WTC11 (cell line): ENCODE measurements at regions not wholly inside any gene's neighbourhood (a gene's known extent, or its start where the extent isn't known, plus 50 kb on each side); places are given as distances from the start of the nearest gene placed in this dataset.

Experiments used
- CBFB ChIP-seq: sonication (generic); formaldehyde crosslinking; IDR thresholded peaks from 2 replicates; pipeline ENCODE4 v1.8.1; 2022; ENCODE audit warnings: mild to moderate bottlenecking, low read depth, missing genetic modification reagents
- CTCF ChIP-seq: fragments of 200-600 bp; IDR thresholded peaks from 2 replicates; pipeline ENCODE4 v1.8.0; 2022; ENCODE audit warnings: antibody characterized with exemption
- E2F5 ChIP-seq: sonication (generic); formaldehyde crosslinking; IDR thresholded peaks from 2 replicates; pipeline ENCODE4 v1.8.1; 2022; ENCODE audit warnings: mild to moderate bottlenecking, moderate library complexity, missing genetic modification reagents
- JUN ChIP-seq: sonication (generic); formaldehyde crosslinking; IDR thresholded peaks from 2 replicates; pipeline ENCODE4 v1.8.0; 2023; ENCODE audit warnings: mild to moderate bottlenecking, missing genetic modification reagents
- NR2C2 ChIP-seq: sonication (generic); formaldehyde crosslinking; IDR thresholded peaks from 2 replicates; pipeline ENCODE4 v1.8.0; 2022; ENCODE audit warnings: mild to moderate bottlenecking, missing genetic modification reagents
- SP1 ChIP-seq: sonication (generic); formaldehyde crosslinking; conservative IDR thresholded peaks from 2 replicates; pipeline ENCODE4 v1.8.1; 2022; ENCODE audit warnings: missing genetic modification reagents
- USF2 ChIP-seq: sonication (generic); formaldehyde crosslinking; IDR thresholded peaks from 2 replicates; pipeline ENCODE4 v1.8.1; 2023; ENCODE audit warnings: mild to moderate bottlenecking, missing genetic modification reagents, moderate library complexity
- ZNF121 ChIP-seq: sonication (generic); formaldehyde crosslinking; IDR thresholded peaks from 2 replicates; pipeline ENCODE4 v1.8.0; 2023; ENCODE audit warnings: missing genetic modification reagents
- ZNF423 ChIP-seq: fragments of 250-450 bp; sonication (Bioruptor Pico); IDR thresholded peaks from 2 replicates; pipeline ENCODE4 v2.1.2; 2022; ENCODE audit warnings: mild to moderate bottlenecking, moderate library complexity

GRCh38 chr1:78291418-78291817 is 199.4 kb upstream of the PTGFR start:
- TF ChIP-seq E2F5 (CRISPR knock-in tag) (no peak), CTCF (no peak), NR2C2 (CRISPR knock-in tag) (no peak), SP1 (CRISPR knock-in tag) (no peak), ZNF423 (no peak), USF2 (CRISPR knock-in tag) (no peak), ZNF121 (CRISPR knock-in tag) (no peak), JUN (CRISPR knock-in tag) (no peak), CBFB (CRISPR knock-in tag) (no peak)
